GM12891 (cell line): ENCODE measurements at regions not wholly inside any gene's neighbourhood (a gene's known extent, or its start where the extent isn't known, plus 50 kb on each side); places are given as distances from the start of the nearest gene placed in this dataset.

ENCODE experiments used
- PAX5 ChIP-seq: IDR thresholded peaks from 2 replicates; pipeline ENCODE4 v1.6.1; 2011; ENCODE audit warnings: low read length, moderate library complexity, mild to moderate bottlenecking; ENCODE audit not compliant: insufficient read depth, severe bottlenecking
- POLR2A ChIP-seq: IDR thresholded peaks from 2 replicates; pipeline ENCODE4 v1.6.1; 2011; ENCODE audit warnings: low read depth, low read length, control low read depth
- POLR2AphosphoS5 ChIP-seq: IDR thresholded peaks from 2 replicates; pipeline ENCODE4 v1.6.1; 2011; ENCODE audit warnings: low read depth, low read length, control low read depth
- POU2F2 ChIP-seq: IDR thresholded peaks from 2 replicates; pipeline ENCODE4 v1.6.1; 2011; ENCODE audit warnings: low read depth, mild to moderate bottlenecking, control low read depth, low read length, moderate library complexity
- SPI1 ChIP-seq: IDR thresholded peaks from 2 replicates; pipeline ENCODE4 v1.6.1; 2011; ENCODE audit warnings: low read depth, low read length, control low read depth
- TAF1 ChIP-seq: IDR thresholded peaks from 2 replicates; pipeline ENCODE4 v1.6.1; 2011; ENCODE audit warnings: low read depth, low read length, control low read depth

GRCh38 chrX:35340465-35340864, 397.9 kb downstream of the FAM47B start:
- TF ChIP-seq POLR2A (no peak), POU2F2 (no peak), POLR2AphosphoS5 (no peak), TAF1 (no peak), PAX5 (no peak), SPI1 (no peak)
